Esophagus squamous epithelium (tissue), 5 donors: ENCODE measurements at regions not wholly inside any gene's neighbourhood (a gene's known extent, or its start where the extent isn't known, plus 50 kb on each side); places are given as distances from the start of the nearest gene placed in this dataset.

ENCODE experiments used
- DNase-seq: peaks from one replicate; lab custom pipeline; 2025; lab: John Stamatoyannopoulos, UW
- H3K27ac ChIP-seq, 4 donors: fragments of 200-600 bp; sonication (generic); one replicate each; pipeline ENCODE4 v1.5.1; 2016 to 2019; ENCODE audit warnings: mild to moderate bottlenecking in 1 of 4
- H3K27me3 ChIP-seq, 4 donors: fragments of 200-600 bp; sonication (generic); 1 replicate in 3 of 4; 2 replicates in 1 of 4; pipeline versions ENCODE4 v1.5.1 to v1.6.0; 2017 to 2021; ENCODE audit warnings: antibody characterized with exemption in 1 of 4
- H3K36me3 ChIP-seq, 3 donors: fragments of 200-600 bp; sonication (generic); one replicate each; pipeline ENCODE4 v1.5.1; 2016 to 2019
- H3K4me1 ChIP-seq, 3 donors: fragments of 200-600 bp; sonication (generic); one replicate each; pipeline ENCODE4 v1.5.1; 2017 to 2019
- H3K4me3 ChIP-seq, 4 donors: fragments of 200-600 bp; sonication (generic); 1 replicate in 3 of 4; 2 replicates in 1 of 4; pipeline ENCODE4 v1.5.1; 2016 to 2019; ENCODE audit warnings: mild to moderate bottlenecking in 2 of 4, moderate library complexity in 1 of 4
- H3K9me3 ChIP-seq, 3 donors: fragments of 200-600 bp; sonication (generic); one replicate each; pipeline ENCODE4 v1.5.1; 2016 to 2019
- POLR2A ChIP-seq, 4 donors: fragments of 450-650 bp; IDR thresholded peaks; one replicate each; pipeline ENCODE4 v1.6.1; 2017; ENCODE audit warnings: antibody characterized with exemption in 4 of 4, mild to moderate bottlenecking in 4 of 4, moderate library complexity in 3 of 4
- WGBS, 2 donors: methylation state at CpG; one replicate each; pipeline ENCODE4 v1.1.5; 2018; 5-methylcytosine and 5-hydroxymethylcytosine counted together
- intact Hi-C: fragments of 100-400 bp; cut with DNase I; formaldehyde crosslinking; loops from one replicate; pipeline ENCODE4 v1.15.0; 2022
- TF ChIP-seq, protein P1 (sequence below), 6 experiments: fragments of 450-650 bp in 4 of 6; fragments of 200-600 bp in 2 of 6; sonication (generic) in 2 of 6; IDR thresholded peaks; one replicate each; pipeline ENCODE4 v1.5.1; 2016 to 2019; ENCODE audit warnings: antibody characterized with exemption in 6 of 6, mild to moderate bottlenecking in 4 of 6, moderate library complexity in 4 of 6
- donor health status: DM: yes; HTN: yes; CAD: no.

- H3K27ac ChIP-seq: no peak overlapping the region
- no peak for TF ChIP-seq POLR2A (IDR thresholded peaks at IDR 0.05)
- TF ChIP-seq, protein P1, sequence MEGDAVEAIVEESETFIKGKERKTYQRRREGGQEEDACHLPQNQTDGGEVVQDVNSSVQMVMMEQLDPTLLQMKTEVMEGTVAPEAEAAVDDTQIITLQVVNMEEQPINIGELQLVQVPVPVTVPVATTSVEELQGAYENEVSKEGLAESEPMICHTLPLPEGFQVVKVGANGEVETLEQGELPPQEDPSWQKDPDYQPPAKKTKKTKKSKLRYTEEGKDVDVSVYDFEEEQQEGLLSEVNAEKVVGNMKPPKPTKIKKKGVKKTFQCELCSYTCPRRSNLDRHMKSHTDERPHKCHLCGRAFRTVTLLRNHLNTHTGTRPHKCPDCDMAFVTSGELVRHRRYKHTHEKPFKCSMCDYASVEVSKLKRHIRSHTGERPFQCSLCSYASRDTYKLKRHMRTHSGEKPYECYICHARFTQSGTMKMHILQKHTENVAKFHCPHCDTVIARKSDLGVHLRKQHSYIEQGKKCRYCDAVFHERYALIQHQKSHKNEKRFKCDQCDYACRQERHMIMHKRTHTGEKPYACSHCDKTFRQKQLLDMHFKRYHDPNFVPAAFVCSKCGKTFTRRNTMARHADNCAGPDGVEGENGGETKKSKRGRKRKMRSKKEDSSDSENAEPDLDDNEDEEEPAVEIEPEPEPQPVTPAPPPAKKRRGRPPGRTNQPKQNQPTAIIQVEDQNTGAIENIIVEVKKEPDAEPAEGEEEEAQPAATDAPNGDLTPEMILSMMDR (IDR thresholded peaks at IDR 0.05): no peak
- H3K36me3 ChIP-seq: no peaks in the 10 kb centered on the region
- H3K9me3 ChIP-seq: no peaks in the 10 kb centered on the region
- H3K27me3 ChIP-seq: peaks cover 0 to 24% (median 0%) of the 10 kb centered on the region in 4 donors
- no peak overlapping the region for H3K4me3 ChIP-seq
- intact Hi-C loops: no loop called here
- peaks cover 0 to 5% (median 4%) of the 10 kb centered on the region in 3 donors for H3K4me1 ChIP-seq
- 88 to 91% methylated on average over 8 of the region's 8 CpGs for WGBS, 2 donors
- no peak for DNase-seq
Measured at GRCh38 chr21:35587841-35588380, 472.4 kb downstream of the SETD4 start.

GRCh38 chr21:35586305-35586704 lies 474.0 kb downstream of the SETD4 start:
- Histone ChIP-seq H3K27ac (no peak overlapping the region), H3K4me1 (no peaks in the 10 kb centered on the region), H3K36me3 (no peaks in the 10 kb centered on the region), H3K4me3 (no peak overlapping the region), H3K9me3 (no peaks in the 10 kb centered on the region), H3K27me3 (peaks cover 0 to 24% (median 0%) of the 10 kb centered on the region in 4 donors)
- DNase-seq: no peak
- TF ChIP-seq, protein P1 (IDR thresholded peaks at IDR 0.05): no peak
- no peak for TF ChIP-seq POLR2A (IDR thresholded peaks at IDR 0.05)
- intact Hi-C loops: no loop called here
- WGBS, 2 donors: 67 to 81% methylated on average over 4 of the region's 4 CpGs

DNA sequence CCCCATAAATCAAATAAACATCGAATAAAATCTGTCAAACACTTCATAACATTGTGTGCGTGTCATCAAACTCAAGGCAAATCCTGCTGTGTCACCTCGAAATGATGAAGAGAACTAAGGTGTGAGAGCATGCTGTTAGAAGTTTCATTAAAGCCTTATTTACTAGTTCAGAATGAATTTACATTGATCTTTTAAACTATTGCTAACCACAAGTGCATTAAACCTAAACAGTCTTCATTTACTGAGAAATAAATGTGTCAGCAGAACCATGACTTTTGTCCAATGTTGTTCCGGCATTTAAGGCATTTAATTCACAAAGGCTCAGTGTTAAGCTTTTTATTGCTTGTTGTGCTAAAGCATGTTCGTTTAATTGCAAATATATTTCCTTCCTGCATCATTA lies 474.4 kb downstream of the SETD4 start:
- no peaks in the 10 kb centered on the region for H3K9me3 ChIP-seq
- peaks cover 0 to 27% (median 0%) of the 10 kb centered on the region in 4 donors for H3K27me3 ChIP-seq
- H3K4me1 ChIP-seq: no peaks in the 10 kb centered on the region
- no peak overlapping the region for H3K4me3 ChIP-seq
- H3K27ac ChIP-seq: no peak overlapping the region
- intact Hi-C loops: no loop called here
- WGBS, 2 donors: 57 to 70% methylated on average over 5 of the region's 5 CpGs
- no peak for TF ChIP-seq POLR2A (IDR thresholded peaks at IDR 0.05)
- TF ChIP-seq, protein P1 (IDR thresholded peaks at IDR 0.05): no peak
- DNase-seq: no peak
- no peaks in the 10 kb centered on the region for H3K36me3 ChIP-seq

GRCh38 chr21:35585155-35585554 lies 475.2 kb downstream of the SETD4 start:
- no peaks in the 10 kb centered on the region for H3K4me1 ChIP-seq
- intact Hi-C loops: no loop called here
- no peaks in the 10 kb centered on the region for H3K36me3 ChIP-seq
- DNase-seq: no peak
- no peak overlapping the region for H3K4me3 ChIP-seq
- no peak for TF ChIP-seq POLR2A (IDR thresholded peaks at IDR 0.05)
- TF ChIP-seq, protein P1 (IDR thresholded peaks at IDR 0.05): no peak
- no peak overlapping the region for H3K27ac ChIP-seq
- peaks cover 0 to 29% (median 0%) of the 10 kb centered on the region in 4 donors for H3K27me3 ChIP-seq
- H3K9me3 ChIP-seq: no peaks in the 10 kb centered on the region
- 43 to 52% methylated on average over 6 of the region's 6 CpGs for WGBS, 2 donors

GRCh38 chr21:35583566-35584216 lies 476.6 kb downstream of the SETD4 start:
- Histone ChIP-seq H3K27me3 (peaks cover 0 to 30% (median 0%) of the 10 kb centered on the region in 4 donors), H3K4me3 (no peak overlapping the region), H3K27ac (no peak overlapping the region), H3K4me1 (no peaks in the 10 kb centered on the region), H3K9me3 (no peaks in the 10 kb centered on the region), H3K36me3 (no peaks in the 10 kb centered on the region)
- TF ChIP-seq POLR2A (IDR thresholded peaks at IDR 0.05): no peak
- TF ChIP-seq, protein P1 (IDR thresholded peaks at IDR 0.05): no peak
- intact Hi-C loops: no loop called here
- no peak for DNase-seq
- 91 to 92% methylated on average over 8 of the region's 8 CpGs for WGBS, 2 donors
